Lower lobe of right lung (tissue), 2 donors: ENCODE measurements at regions not wholly inside any gene's neighbourhood (a gene's known extent, or its start where the extent isn't known, plus 50 kb on each side); places are given as distances from the start of the nearest gene placed in this dataset.

ENCODE experiments used
- ATAC-seq, 2 donors: fragments of 200-7000 bp; cut with Tn5 transposase; one replicate each; pipeline ENCODE4 v1.9.1; 2020 to 2022; ENCODE audit warnings: mild to moderate bottlenecking in 2 of 2, moderate library complexity in 2 of 2
- DNase-seq: peaks from one replicate; pipeline ENCODE4 v3.0.0-alpha.2; 2020
- H3K27ac ChIP-seq: fragments of 200-600 bp; one replicate; pipeline ENCODE4 v1.8.0; 2022
- H3K27me3 ChIP-seq: fragments of 200-600 bp; one replicate; pipeline ENCODE4 v1.8.0; 2022; ENCODE audit warnings: low read depth
- H3K36me3 ChIP-seq: fragments of 200-600 bp; one replicate; pipeline ENCODE4 v1.8.0; 2022; ENCODE audit warnings: mild to moderate bottlenecking
- H3K4me1 ChIP-seq: fragments of 200-600 bp; one replicate; pipeline ENCODE4 v1.8.0; 2022
- H3K4me3 ChIP-seq: fragments of 200-600 bp; one replicate; pipeline ENCODE4 v1.8.0; 2022; ENCODE audit warnings: mild to moderate bottlenecking
- H3K9me3 ChIP-seq: fragments of 200-600 bp; one replicate; pipeline ENCODE4 v1.8.0; 2022
- intact Hi-C: fragments of 100-400 bp; cut with DNase I; formaldehyde crosslinking; loops from one replicate; pipeline ENCODE4 v1.11.0; 2022
- TF ChIP-seq, protein P1 (sequence below): fragments of 200-600 bp; IDR thresholded peaks from one replicate; pipeline ENCODE4 v1.8.0; 2022; ENCODE audit warnings: antibody characterized with exemption, mild to moderate bottlenecking
- donor health status: DM: no; HTN: yes; CAD: no; lungs with severe emphysema.

DNA sequence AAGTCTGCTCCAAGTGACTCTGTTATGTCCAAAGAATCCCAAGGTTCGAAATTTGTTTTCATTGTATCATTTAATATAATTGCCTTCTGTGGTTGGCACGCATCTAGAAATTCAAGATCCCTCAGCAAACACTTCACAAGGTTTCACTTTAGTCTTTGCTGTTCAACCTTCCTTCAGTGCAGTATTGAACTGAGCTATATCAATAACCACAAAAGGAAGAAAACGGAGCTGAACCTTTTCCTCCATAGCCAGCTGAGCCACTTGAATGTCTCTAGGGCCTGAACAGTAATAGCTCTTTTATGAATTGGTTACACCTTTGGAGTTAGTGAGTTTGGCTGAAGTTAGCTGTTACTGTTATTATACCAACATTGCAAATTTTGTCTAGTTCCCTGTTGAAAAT is 357.7 kb upstream of the HNRNPA3 start:
- DNase-seq (no peak), ATAC-seq (peak in 1 of 2 donors; percentile 52)
- Histone ChIP-seq H3K27ac (no peak overlapping the region), H3K4me1 (no peaks in the 10 kb centered on the region), H3K4me3 (no peak overlapping the region), H3K36me3 (no peaks in the 10 kb centered on the region), H3K9me3 (no peaks in the 10 kb centered on the region), H3K27me3 (no peaks in the 10 kb centered on the region)
- intact Hi-C loops, result no loop called here
- TF ChIP-seq, protein P1, sequence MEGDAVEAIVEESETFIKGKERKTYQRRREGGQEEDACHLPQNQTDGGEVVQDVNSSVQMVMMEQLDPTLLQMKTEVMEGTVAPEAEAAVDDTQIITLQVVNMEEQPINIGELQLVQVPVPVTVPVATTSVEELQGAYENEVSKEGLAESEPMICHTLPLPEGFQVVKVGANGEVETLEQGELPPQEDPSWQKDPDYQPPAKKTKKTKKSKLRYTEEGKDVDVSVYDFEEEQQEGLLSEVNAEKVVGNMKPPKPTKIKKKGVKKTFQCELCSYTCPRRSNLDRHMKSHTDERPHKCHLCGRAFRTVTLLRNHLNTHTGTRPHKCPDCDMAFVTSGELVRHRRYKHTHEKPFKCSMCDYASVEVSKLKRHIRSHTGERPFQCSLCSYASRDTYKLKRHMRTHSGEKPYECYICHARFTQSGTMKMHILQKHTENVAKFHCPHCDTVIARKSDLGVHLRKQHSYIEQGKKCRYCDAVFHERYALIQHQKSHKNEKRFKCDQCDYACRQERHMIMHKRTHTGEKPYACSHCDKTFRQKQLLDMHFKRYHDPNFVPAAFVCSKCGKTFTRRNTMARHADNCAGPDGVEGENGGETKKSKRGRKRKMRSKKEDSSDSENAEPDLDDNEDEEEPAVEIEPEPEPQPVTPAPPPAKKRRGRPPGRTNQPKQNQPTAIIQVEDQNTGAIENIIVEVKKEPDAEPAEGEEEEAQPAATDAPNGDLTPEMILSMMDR, result no peak

DNA sequence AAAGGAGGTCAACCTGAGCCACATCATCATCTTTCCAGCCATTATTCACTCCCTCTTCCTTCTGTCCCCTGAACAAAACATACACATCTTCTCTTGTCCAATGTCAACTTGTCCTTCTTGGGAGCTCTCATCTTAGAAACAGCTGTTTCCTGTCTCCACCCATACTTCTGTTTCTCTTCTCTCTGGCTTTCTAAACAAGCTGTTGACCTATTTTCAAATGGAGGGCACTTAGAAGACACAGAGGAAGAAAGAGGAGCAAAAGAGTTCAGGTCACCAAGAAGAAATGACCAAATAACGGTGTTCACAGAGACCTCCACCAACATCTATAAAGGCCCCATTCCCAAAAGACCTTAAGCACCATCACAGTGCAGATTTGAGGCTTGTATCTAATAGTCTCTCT is 355.9 kb upstream of the HNRNPA3 start:
- DNase-seq, result no peak
- no peaks in the 10 kb centered on the region for H3K4me1 ChIP-seq
- H3K27ac ChIP-seq, result no peak overlapping the region
- no peaks in the 10 kb centered on the region for H3K36me3 ChIP-seq
- TF ChIP-seq, protein P1, result no peak
- intact Hi-C loops, result no loop called here
- H3K27me3 ChIP-seq, result no peaks in the 10 kb centered on the region
- no peak overlapping the region for H3K4me3 ChIP-seq
- no peak for ATAC-seq
- H3K9me3 ChIP-seq, result no peaks in the 10 kb centered on the region

DNA sequence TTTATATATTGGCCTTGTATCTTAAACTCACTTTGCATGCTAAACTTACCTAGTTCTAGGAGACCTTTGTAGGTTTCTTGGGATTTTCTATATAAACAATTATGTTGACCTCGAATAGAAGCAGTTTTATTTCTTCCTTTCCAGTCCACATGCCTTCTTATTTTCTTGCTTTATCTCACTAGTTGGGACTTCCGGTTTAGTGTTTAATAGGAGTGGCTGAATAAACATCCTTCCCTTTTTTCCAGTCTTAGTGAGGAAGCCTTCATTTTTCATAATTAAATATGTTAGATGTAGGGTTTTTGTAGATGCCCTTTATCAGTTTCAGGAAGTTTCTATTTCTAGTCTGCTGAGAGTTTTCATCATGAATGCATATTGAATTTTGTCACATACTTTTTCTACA is 347.3 kb upstream of the HNRNPA3 start:
- Histone ChIP-seq H3K27ac (no peak overlapping the region), H3K9me3 (no peaks in the 10 kb centered on the region), H3K27me3 (no peaks in the 10 kb centered on the region), H3K36me3 (no peaks in the 10 kb centered on the region), H3K4me3 (no peak overlapping the region), H3K4me1 (no peaks in the 10 kb centered on the region)
- intact Hi-C loops, result no loop called here
- TF ChIP-seq, protein P1, result no peak
- ATAC-seq (no peak), DNase-seq (no peak)

DNA sequence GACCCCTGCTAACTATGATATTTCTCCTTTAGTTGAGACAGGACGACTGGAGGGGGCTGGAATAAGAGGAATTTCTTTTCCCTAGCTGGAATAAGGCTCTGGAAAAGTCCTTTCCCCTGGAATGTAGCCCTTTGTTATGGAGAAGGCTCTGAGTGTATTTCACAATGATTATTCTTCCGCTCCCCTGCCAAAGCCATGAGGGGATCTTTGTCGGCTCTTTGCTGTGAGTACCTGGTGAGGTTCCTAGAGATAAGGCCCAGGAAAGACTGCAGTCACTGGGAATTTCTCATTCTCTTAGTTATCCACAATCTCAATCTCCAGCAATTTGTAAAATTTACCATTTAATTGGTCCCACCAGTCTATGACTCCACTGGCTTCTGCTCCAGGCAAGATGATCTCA is 340.2 kb upstream of the HNRNPA3 start:
- ATAC-seq (no peak), DNase-seq (no peak)
- TF ChIP-seq, protein P1, result no peak
- no peaks in the 10 kb centered on the region for H3K36me3 ChIP-seq
- no peaks in the 10 kb centered on the region for H3K4me1 ChIP-seq
- H3K9me3 ChIP-seq, result peaks cover 5% of the 10 kb centered on the region
- H3K4me3 ChIP-seq, result no peak overlapping the region
- intact Hi-C loops, result no loop called here
- no peaks in the 10 kb centered on the region for H3K27me3 ChIP-seq
- H3K27ac ChIP-seq, result no peak overlapping the region

DNA sequence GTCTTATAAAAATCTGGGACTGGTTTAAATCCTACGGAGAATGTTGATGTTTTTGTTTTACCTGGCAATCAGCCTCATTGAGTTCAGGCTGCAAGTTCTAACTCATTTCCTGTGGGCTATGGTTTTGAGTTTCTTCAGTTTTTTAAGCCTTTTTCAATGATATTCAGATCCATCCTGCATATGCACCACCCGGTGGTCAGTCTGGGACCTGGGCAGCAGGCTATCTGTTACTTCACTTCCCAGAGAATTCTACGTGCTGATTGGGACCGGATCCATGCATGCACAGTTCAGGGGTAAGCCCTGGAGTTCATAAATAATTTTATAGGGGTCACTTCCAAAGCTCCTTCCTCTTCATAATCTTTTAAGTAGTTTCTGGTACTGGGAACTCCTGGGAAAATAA is 339.2 kb upstream of the HNRNPA3 start:
- no peak overlapping the region for H3K27ac ChIP-seq
- ATAC-seq, result no peak
- TF ChIP-seq, protein P1, result no peak

More for the DNA sequence above, 339.2 kb upstream of the HNRNPA3 start:
- no peak overlapping the region for H3K4me3 ChIP-seq
- no peaks in the 10 kb centered on the region for H3K36me3 ChIP-seq
- H3K4me1 ChIP-seq, result no peaks in the 10 kb centered on the region
- H3K9me3 ChIP-seq, result peaks cover 5% of the 10 kb centered on the region
- H3K27me3 ChIP-seq, result no peaks in the 10 kb centered on the region
- intact Hi-C loops, result no loop called here
- DNase-seq, result no peak
